DOHH2 (cell line): ENCODE measurements at regions not wholly inside any gene's neighbourhood (a gene's known extent, or its start where the extent isn't known, plus 50 kb on each side); places are given as distances from the start of the nearest gene placed in this dataset.

Experiments
- CTCF ChIP-seq: fragments of 200-600 bp; sonication (generic); IDR thresholded peaks from one replicate; pipeline ENCODE4 v1.5.1; 2014; ENCODE audit warnings: antibody characterized with exemption, mild to moderate bottlenecking, low read depth, low read length; ENCODE audit not compliant: poor library complexity, severe bottlenecking
- EZH2phosphoT487 ChIP-seq: fragments of 200-600 bp; sonication (generic); IDR thresholded peaks from 2 replicates; pipeline ENCODE4 v1.6.1; 2017; ENCODE audit warnings: borderline replicate concordance, mild to moderate bottlenecking, antibody characterized with exemption, low read length, moderate library complexity, mixed read lengths

- TF ChIP-seq EZH2phosphoT487 = no peak
- TF ChIP-seq CTCF = peak; percentile 59
Measured at GRCh38 chr13:73849292-73849691, 284.9 kb downstream of the KLF12 start.
